ENCODE measurements at regions not wholly inside any gene's neighbourhood (a gene's known extent, or its start where the extent isn't known, plus 50 kb on each side); places are given as distances from the start of the nearest gene placed in this dataset.

DNA sequence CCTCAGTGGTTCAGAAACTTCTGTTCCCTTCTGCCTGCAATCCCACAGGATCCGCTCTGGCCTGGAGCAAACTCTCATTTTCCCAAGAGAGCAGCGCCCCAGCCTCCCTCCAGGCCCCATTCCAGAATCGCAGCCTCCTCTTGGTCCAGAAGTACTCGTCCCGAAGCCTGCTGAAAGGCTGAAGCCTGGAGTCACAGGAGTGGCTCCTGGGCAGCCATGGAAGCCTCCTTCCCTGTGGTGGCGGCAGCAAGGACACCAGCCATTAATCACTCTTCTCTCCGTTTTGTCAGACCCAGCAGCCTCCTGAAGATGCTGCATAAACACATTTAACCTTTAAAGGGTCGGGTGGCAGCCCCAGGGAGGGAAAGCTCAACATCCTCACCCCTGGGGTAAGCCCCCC is 66.9 kb upstream of the TNRC6C start:
- H3K27me3 ChIP-seq (replicated peaks in 1 of 4; ENCODE audit: control insufficient read depth in 3 of 4, extremely low read depth in 1 of 4, insufficient read depth in 3 of 4, low read length in 3 of 4): peaks cover 7 to 30% (median 19%) of the 10 kb centered on the region in 4 experiments; a peak in 6 of 7 replicates
- no peak overlapping the region for H3K18ac ChIP-seq (ENCODE audit: extremely low read depth, low read length)
- peaks cover 0 to 12% (median 5%) of the 10 kb centered on the region in 4 experiments; a peak in 5 of 7 replicates for H3K4me1 ChIP-seq (replicated peaks in 1 of 4; ENCODE audit: control insufficient read depth in 3 of 4, insufficient read depth in 4 of 4, low read length in 3 of 4)
- H2BK15ac ChIP-seq (ENCODE audit: low read length): 0 out of 2 replicates have a peak overlapping the region, but pooled peaks have one; percentile 40
- H3K14ac ChIP-seq (ENCODE audit: insufficient read length): no peak overlapping the region
- peak overlapping the region; percentile 68; the same call in 1 of the 2 replicates for H2BK12ac ChIP-seq (ENCODE audit: low read depth, low read length)
- CTCF ChIA-PET (ENCODE audit: partially characterized antibody): interaction anchor here (0.9 to 13.7 kb wide), 22 partner anchors 11 to 344 kb away, joined by 3 to 147 read pairs (median 4); no protein-coding TSS in a partner anchor
- peaks cover 7% of the 10 kb centered on the region; the same call in 1 of the 2 replicates for H3K23me2 ChIP-seq (ENCODE audit: low read depth, low read length)
- H3K79me1 ChIP-seq (ENCODE audit: low read depth, low read length): no peaks in the 10 kb centered on the region
- POLR2A ChIA-PET (ENCODE audit: partially characterized antibody): interaction anchor here (1.7 kb wide), 2 partner anchors 42 to 67 kb away, joined by 4 to 14 read pairs; partner anchors contain the start of gene TNRC6C
- H2BK5ac ChIP-seq (ENCODE audit: low read depth, low read length): no peak overlapping the region
- H3K4ac ChIP-seq (replicated peaks; ENCODE audit: insufficient read length, low read depth, low read length): no peak overlapping the region
- no peak overlapping the region for H3K56ac ChIP-seq (replicated peaks; ENCODE audit: insufficient read length, low read depth, low read length)
- no peak overlapping the region for H4K8ac ChIP-seq (ENCODE audit: extremely low read depth, insufficient read depth, low read length)
- no peak for TF ChIP-seq SP2 (IDR thresholded peaks at IDR 0.05; ENCODE audit: low read length)
- TF ChIP-seq, protein P1, sequence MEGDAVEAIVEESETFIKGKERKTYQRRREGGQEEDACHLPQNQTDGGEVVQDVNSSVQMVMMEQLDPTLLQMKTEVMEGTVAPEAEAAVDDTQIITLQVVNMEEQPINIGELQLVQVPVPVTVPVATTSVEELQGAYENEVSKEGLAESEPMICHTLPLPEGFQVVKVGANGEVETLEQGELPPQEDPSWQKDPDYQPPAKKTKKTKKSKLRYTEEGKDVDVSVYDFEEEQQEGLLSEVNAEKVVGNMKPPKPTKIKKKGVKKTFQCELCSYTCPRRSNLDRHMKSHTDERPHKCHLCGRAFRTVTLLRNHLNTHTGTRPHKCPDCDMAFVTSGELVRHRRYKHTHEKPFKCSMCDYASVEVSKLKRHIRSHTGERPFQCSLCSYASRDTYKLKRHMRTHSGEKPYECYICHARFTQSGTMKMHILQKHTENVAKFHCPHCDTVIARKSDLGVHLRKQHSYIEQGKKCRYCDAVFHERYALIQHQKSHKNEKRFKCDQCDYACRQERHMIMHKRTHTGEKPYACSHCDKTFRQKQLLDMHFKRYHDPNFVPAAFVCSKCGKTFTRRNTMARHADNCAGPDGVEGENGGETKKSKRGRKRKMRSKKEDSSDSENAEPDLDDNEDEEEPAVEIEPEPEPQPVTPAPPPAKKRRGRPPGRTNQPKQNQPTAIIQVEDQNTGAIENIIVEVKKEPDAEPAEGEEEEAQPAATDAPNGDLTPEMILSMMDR (IDR thresholded peaks at IDR 0.05; ENCODE audit: control extremely low read depth in 1 of 3, insufficient read depth in 1 of 3, low read depth in 1 of 3, low read length in 3 of 3): 0 out of 4 replicates have a peak, but pooled peaks of 1 of the 3 experiments have one; percentile 2
- no peak for TF ChIP-seq SIRT6 (IDR thresholded peaks at IDR 0.05; ENCODE audit: low read length)
- TF ChIP-seq RAD21 (IDR thresholded peaks at IDR 0.05 in 1 of 2, conservative IDR thresholded peaks at IDR 0.05 in 1 of 2; ENCODE audit: low read depth in 2 of 2, low read length in 2 of 2): peak in 1 of 2 experiments; percentile 12; a peak in 1 of 4 replicates
- TF ChIP-seq, protein P2, sequence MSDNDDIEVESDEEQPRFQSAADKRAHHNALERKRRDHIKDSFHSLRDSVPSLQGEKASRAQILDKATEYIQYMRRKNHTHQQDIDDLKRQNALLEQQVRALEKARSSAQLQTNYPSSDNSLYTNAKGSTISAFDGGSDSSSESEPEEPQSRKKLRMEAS (IDR thresholded peaks at IDR 0.05): no peak
- no peak for TF ChIP-seq SAP30 (IDR thresholded peaks at IDR 0.05; ENCODE audit: insufficient read depth, insufficient replicate concordance, low read length)
- no peak overlapping the region for H2AK5ac ChIP-seq (ENCODE audit: low read depth, low read length)
- no peak overlapping the region for H4K91ac ChIP-seq (replicated peaks; ENCODE audit: insufficient read length, low read length)
- DNase-seq (ENCODE audit: low read depth in 1 of 2, low spot score in 2 of 2): no peak
- WGBS, 2 experiments (ENCODE audit: extremely low coverage in 1 of 2, insufficient coverage in 1 of 2, insufficient read length in 1 of 2, insufficient replicate concordance in 2 of 2, low coverage in 1 of 2, low lambda C conversion rate in 2 of 2, missing lambda C conversion rate in 1 of 2): 79% methylated on average over 8 of the region's 8 CpGs; no CpG with 5 or more reads in 1 of the 2 experiments
- no peak overlapping the region for H3K4me2 ChIP-seq (ENCODE audit: insufficient read depth in 1 of 2, low read depth in 2 of 2, low read length in 2 of 2)
- no peak overlapping the region for H3K27ac ChIP-seq (ENCODE audit: low read depth, low read length)
- H2AFZ ChIP-seq (ENCODE audit: low read length): no peak overlapping the region
- no peaks in the 10 kb centered on the region for H4K20me1 ChIP-seq (replicated peaks in 1 of 2; ENCODE audit: control insufficient read depth in 1 of 2, insufficient read depth in 2 of 2, low read length in 2 of 2)
- H2BK120ac ChIP-seq (replicated peaks; ENCODE audit: low read depth, low read length): no peak overlapping the region
- H2BK20ac ChIP-seq (ENCODE audit: low read length): no peak overlapping the region
- H3K9me3 ChIP-seq (ENCODE audit: insufficient read depth in 2 of 2, low read depth in 1 of 2, low read length in 1 of 2): no peaks in the 10 kb centered on the region
- H3K9ac ChIP-seq (replicated peaks in 1 of 4; ENCODE audit: extremely low read depth in 1 of 4, low read depth in 3 of 4, low read length in 3 of 4): no peak overlapping the region
- no peak for FAIRE-seq
- H3K4me3 ChIP-seq (ENCODE audit: extremely low read depth in 1 of 4, insufficient read depth in 2 of 4, low read depth in 3 of 4, low read length in 4 of 4): no peak overlapping the region
- H3K23ac ChIP-seq (ENCODE audit: insufficient read length): no peak overlapping the region
- no peaks in the 10 kb centered on the region for H3K79me2 ChIP-seq (ENCODE audit: control insufficient read depth in 1 of 2, insufficient read depth in 2 of 2, low read length in 2 of 2)
- no peak overlapping the region for H4K5ac ChIP-seq (ENCODE audit: insufficient read length, low read depth, low read length)
- no peaks in the 10 kb centered on the region for H3K36me3 ChIP-seq (ENCODE audit: control insufficient read depth in 2 of 4, insufficient read depth in 4 of 4, low read length in 3 of 4)
